Activated T-cell treated with anti-CD3 and anti-CD28 coated beads for 4 hours (primary cell): ENCODE measurements at regions not wholly inside any gene's neighbourhood (a gene's known extent, or its start where the extent isn't known, plus 50 kb on each side); places are given as distances from the start of the nearest gene placed in this dataset.

ENCODE experiments used
- DNase-seq: peaks from one replicate; pipeline ENCODE4 v3.0.0-alpha.2; 2020

DNA sequence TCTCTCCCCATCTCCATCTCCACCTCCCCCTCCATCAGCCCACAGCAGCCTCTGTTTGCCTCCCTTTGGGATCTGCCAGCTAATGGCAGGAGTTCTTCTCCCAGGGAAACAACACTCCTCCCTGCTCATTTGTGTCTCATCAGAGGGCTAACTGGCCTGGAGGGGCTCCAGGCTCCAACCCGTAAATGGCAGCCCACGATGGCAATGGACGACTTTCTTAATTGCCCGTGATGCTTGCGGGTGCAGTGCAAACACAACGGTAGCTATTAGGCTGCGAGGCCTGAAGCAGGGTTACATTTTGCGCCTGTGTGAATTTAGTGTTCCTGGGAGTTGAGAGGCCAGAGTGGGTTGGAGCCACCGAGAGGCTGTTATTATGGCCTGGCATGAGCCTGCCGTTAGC lies 285.1 kb downstream of the TNS1 start:
- DNase-seq, result no peak

DNA sequence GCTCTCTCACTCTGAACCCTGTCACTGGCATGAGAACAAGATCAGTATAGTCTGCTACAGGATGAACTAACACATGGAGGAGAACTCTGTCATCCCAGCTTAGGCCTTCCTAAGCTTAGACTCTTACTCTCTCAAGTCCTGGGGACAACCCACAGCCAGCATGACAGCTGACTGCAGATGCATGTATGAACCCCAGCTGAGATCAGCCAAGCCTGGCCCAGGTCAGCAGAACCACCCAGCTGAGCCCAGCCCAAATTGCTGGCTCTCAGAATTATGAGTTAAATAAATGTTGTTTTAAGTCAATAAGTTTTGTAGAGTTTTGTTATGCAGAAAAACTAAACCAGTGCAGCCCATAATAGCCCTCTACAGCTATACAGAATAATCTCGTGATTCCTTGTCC lies 287.3 kb downstream of the TNS1 start:
- no peak for DNase-seq

DNA sequence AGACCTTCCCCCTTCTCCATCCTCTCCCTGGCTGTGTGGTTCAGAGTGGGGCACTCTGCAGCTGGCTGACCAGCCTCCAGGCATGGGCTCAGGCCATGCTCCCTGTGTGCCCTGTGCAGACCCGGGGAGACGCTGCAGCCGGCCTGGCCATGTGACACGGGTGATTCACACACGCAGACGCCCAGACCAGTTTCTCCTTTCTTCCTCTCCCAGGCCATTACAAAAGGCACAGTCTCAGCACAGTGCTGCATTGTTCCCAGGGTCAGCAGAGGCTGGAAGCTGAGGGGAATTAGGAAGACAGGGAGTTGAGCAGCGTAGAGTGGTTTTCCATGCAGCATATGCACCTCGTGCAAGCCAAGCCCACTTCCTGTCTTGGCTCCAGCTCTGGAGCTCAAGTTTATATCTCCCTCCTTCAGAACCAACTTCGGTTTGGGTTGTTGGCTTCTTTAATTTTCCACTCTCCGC lies 288.5 kb downstream of the TNS1 start:
- DNase-seq, result no peak

DNA sequence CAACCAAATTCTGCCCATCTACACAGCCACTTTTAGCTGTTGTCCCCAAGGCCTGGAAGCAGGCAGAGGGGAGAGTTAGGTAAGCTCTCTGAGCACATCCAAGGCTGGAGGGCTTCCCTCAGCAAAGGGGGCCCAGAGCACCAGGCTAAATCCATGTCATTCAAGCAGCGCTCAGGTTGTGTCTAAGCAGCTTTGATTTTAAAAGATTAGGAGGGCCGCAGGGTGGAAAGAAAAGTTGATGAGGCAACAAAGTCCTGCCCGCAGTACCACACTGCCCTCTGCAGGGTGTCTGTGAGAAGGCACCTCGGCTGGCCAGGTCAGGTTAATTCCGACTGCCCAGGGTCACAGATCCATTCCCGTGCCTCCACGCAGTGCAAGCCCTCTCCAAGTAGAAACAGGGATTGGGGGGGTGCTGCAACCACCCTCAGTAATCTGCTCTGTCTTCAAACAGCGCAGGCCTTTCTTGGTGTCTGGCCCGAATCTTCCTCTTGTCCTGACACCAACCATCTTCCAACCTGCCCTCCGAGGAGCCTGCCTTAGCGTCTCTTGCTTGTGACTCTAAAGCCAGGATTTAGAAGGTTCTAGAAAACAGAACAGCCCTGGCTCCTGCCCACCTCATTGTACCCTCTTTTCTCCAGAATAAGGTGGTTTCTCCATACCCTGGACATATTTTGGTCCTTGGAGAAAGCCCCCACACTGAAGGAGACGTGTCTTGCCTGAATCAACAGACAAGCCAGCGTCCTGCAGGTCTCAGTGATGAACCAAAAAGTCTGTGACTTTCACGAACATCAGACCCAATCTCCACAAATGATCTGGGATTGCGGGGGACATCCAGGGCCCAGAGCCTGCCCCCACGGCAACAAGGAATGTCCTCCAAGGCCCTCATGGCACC lies 289.2 kb downstream of the TNS1 start:
- peak; percentile 66 for DNase-seq

DNA sequence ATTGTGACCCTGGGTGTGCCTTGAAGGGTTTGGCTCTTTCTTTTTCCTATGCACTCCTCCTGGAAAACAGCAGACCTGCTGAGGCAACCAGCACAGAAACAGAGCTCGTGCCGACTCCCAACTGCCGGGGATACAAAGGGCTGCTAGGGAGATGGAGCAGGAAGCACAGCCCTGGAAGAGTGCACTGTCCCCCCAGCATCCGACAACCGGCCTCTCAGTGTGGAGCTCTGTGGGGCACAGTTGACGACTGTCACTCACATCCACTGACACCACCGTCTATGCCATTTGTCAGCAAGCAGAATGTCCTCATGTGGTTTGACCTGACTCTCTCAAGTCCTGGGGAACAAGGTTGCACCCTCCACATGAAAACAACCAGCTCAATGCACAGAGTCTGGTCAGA lies 290.4 kb downstream of the TNS1 start:
- no peak for DNase-seq

DNA sequence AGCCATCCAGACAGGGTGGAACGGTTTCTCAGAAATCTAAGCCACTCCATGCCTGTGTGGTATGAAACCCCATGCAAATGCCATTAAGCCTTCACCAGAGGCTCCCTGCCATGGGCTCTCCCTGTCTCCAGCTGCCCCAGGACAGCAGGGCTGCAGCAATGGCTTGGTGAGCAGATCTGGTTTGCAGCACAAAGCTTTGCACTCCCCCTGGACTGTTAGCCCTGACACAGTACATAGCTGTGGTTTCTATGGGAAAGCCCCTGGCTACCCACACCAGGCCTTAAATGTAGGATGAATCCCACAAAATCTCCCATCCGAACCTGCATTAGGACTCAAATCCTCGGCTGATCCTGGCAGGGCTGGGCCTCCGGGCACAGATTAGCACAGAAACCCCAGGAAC lies 291.6 kb downstream of the TNS1 start:
- no peak for DNase-seq

DNA sequence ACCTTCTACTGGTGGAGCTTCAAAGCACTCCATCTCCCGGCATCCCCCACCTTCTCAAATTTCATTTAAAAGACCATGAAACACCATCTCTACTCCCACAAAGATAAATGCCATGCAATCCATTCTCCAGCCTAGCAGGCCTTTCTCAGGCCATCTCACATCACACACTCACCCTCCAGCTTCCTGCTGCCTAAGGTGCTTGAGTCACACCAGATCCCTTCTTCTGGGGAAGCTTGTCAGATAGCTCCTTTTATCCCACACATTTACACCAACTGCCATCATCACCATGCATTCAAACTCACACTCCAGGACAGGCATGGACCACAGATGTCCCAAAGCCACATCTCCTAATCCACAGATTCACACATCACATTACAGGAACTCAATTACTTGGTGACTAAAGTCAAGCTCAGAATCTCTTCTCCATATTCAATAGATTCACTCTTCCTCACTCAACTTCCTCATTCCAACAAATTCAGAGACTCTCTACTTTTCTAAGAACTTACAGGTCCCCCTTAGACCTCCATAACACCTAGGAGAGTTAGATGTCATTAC lies 292.5 kb downstream of the TNS1 start:
- no peak for DNase-seq

DNA sequence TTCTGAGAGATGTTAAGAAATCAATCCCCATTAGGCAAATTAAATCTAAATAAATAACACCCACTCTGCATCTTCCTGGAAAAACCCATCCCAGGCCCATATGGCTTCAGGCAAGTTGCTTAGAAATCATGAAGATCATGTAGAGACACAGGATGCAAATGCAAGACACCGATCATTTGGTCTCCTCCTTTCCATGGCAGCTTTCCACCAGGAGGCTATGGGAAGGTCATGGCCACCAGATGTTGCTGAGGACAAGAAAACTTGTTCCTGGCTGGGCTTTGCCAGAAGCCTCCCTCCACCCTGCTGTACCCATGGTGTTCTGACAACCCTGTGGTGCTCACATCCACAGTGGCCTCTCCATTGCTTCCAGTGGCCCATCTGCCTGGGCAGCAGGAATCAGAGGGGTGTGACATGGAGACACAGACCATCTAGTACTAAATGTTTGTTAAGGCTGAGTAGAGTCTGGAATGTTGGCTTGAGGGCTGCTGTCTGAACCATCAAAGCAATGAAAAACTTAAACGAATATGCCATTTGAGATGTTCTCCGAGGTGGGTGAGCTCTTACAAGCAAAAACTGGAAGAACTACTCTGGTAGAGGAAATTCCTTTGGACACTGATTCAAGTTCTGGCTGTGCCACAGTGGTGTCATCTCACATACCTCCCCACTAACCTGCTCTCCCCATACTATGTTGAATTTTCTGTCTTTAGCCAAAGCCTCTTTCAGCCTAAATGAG lies 293.2 kb downstream of the TNS1 start:
- no peak for DNase-seq

DNA sequence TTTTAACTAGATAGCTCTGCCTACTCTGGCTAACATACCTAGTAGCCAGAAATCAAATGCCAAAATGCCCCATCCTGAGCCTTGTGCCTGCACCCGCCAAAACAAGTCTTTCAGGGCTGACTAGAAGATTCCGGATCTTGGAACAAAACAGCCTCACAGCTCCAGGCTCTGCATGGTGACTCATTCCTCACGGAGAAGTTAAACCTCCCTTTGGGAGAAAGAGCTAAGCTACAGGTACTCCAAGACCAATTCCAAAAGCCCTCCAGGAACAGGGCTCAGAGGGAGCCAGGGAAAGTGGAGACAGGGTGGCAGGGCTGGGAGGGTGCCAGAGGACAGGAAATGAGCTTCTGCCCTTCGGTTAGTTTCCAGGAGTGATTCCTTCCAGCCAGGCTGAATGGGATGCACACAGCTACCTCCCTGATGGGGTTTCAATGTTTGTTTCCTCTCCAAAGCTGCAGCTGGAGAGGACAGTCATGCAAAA lies 295.6 kb downstream of the TNS1 start:
- DNase-seq, result no peak

DNA sequence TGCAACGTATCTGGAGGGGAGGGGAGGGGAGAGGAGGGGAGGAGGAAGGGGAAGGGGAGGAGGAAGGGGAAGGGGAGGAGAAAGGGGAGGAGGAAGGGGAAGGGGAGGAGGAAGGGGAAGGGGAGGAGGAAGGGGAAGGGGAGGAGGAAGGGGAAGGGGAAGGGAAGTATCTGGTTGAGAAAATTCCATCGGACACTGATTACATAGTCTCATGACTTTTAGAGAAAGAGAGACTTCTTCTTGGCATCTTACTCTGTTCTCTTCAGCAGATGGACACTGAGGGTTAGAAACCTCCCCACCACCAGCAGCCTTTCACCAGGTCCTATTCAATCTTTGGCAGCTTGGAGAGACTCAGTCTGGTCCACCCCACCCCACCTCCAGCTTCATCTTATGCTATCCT lies 296.3 kb downstream of the TNS1 start:
- no peak for DNase-seq

DNA sequence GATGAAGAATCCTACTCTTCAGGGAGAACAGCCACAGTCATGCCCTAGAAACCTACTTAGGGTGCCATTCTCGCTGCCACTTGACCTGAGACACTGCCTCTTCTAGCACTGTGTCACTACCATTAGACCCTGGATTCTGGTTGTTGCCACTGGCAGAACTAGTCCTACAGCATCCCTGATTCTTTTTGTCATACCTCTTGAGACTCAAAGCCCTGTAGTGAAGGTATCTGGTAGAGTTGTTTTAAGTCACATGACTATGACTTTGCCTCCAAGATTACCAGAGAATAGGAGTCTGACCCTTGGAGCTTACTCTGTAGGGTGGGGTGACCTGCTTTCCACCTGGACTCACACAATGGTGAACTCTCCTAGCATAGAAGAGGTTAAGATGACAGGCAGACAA lies 296.7 kb downstream of the TNS1 start:
- no peak for DNase-seq

DNA sequence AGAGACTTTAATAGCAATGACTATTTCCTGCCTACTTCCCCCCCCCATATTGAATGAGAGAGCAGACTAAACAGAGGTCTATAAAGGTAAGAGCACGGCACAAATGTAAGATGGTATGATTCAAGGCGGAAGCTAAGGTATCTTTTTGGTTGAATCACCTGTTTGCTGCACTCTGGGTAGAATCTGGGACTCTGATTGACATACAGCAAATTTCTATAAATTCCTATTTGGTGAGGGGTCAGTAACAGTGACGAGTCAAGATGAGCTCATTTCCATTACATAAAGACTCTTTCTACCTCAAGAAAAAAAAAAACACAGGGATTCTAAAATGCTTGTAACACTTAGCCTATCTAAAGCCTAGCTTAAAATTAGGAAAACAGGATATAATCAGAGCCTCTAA lies 297.3 kb downstream of the TNS1 start:
- no peak for DNase-seq

DNA sequence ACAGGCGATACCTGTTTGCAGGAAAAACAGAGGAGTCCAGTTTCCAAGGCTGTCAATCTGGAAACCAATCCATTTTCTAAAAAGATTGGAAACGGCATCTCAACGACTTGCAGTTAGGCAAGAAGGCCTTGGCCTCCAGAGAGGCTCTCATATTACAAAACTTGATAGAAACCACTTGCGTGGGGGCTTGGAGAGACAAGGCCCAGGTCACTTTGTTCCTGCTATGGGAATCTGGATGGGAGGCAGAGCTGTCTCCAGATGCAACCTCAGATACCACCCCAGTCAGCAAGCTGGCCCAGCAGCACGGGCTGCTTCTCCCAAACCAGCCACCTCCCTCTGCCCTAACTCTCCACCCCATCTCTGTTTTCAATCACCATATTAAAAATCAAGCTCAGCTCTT lies 298.8 kb downstream of the TNS1 start:
- DNase-seq, result no peak

DNA sequence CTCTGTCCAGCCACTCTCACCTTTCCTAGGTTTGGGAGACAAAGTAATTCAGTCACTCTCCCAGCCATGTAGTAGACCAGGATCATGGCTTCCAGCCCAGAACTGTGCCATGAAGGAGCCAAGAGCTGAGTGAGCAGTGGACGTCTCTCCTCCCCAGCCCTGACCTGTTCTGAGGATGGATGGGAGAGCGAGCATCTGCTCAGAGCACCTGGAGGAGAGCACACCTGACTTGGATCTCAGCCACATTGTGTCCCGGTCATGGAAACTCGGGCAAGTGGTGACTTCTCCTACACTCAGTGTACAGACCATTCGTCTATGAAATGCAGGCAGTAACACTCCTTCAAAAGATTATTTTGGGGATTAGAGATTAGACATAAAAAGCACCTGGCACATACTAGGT lies 299.7 kb downstream of the TNS1 start:
- DNase-seq, result no peak

DNA sequence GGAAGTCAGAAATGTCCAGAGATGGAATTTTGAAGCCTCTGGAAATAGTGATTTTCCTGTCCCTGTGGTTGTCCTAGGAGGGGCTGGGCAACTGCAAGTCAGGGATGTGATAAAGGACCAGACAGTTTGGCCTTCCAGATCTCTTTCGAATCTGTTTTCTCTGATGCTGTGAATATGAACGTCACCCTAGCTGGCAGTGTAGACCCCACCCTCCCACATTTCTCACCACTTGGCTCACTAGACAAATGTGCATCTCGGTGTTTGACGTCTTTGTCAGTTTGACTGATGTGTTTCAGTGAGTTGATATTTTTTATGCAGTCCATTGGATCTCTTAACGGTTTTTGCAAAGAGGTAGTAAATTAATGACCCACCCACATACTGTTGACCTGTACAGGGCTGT lies 301.2 kb downstream of the TNS1 start:
- no peak for DNase-seq

DNA sequence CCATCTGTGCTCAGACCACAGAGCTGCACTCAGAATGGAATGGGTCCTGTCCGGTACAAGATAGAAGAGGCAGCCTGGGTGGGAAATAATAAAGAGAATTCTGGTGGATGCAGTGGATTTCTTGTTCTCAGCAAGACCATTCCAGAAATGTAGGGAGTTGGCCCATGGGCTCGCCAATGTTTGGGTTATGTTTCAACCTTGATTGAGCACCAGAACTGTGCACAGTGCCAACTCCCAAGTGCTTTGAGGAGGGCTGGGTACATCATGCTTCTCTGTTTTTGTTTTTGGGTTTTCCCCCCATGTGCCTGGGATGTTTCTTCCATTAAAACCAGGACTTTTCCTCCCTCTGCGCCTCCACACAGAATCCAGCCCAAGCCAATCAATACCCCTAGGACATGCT lies 304.1 kb downstream of the TNS1 start:
- no peak for DNase-seq

DNA sequence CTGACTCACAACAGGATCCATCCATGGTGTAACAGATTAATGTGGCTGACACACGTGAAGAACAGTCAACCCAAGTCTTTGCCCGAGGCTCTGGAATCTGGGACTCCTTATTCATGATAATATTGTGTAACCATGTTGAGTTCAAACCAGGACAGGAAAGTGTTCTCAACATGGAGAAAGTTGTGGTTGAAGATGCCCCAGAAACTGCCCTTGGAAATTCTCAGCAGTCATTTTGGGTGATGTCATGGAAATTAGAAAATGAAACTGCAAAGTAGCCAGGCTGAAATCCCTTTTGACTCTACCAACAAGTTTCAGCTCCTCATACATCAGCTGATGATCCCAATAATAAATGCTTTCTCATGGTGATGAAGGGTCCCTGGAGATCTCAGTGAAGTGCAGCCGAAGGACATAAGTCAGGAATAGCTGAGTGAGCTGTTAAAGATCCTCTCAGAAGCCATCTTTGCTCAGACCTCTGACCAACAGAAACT lies 307.7 kb downstream of the TNS1 start:
- no peak for DNase-seq

DNA sequence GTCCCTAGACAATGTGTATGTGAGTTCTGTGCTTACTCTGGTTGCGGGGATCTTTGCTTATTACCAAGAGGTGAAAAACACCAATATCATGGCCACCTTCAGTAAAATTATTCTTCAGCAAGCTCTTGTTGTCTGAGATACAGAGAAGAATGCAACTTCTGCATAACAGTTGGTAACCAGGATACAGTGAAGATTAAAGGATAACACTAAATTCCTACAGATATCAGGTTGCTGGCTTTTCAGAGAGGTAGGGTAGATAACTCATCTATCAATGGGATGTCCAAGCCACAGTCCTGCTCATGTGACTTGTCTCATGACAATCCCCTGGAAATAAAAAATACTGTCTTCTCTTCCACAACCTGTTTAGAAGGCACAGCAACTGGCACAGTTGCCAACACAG lies 308.5 kb downstream of the TNS1 start:
- no peak for DNase-seq

DNA sequence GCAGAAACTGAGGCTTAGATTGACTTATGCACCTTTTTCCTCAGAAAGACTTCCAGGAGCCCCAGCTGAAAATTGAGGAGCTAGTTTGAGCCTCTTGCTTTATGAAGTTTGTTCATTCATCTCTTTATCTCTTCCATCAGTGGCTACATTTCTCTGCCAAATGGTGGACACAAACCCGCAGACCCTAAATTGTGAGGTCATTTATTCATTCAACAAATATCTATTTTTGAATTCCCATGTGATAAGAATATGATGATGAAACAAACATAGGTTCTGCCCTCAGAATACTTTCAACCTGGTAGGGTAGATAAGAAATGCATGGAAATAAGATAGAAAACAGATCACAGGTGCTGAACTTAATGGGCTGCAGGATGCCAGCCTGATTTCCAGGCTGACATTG lies 309.4 kb downstream of the TNS1 start:
- DNase-seq, result no peak

DNA sequence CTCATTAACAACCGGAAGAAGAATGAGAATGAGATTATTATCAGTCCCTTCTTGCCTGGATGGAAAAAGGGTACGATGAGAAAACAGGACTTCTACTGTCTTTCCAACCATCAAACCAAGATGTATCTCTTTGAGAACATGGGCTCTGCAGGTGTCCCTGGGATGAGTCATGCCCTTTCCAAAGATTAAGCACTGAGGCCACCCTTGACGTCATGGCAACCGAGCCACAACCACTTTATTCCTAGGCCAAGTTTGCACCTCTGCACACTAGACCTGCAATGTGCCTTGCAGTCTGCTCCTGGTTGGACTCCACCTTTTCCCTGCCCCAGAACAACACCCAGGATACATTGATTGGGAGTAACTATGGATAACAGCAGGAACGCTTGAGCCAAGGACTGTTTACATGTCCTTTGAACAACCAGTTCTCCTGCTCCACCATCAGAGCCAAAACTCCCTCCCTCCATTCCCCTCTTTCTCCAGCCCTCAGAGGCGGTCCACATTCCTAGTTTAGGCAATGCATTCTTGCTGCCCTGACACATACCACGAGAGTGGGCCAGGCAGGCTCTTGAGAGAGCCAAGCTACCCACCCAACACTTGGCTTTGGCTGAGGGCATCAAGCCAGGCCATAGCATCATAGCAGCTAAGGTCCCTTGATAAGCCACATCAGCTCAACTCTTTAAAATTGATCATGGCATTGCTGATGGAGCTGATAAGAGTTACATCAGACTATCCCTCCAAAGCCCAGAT lies 310.7 kb downstream of the TNS1 start:
- DNase-seq, result no peak

DNA sequence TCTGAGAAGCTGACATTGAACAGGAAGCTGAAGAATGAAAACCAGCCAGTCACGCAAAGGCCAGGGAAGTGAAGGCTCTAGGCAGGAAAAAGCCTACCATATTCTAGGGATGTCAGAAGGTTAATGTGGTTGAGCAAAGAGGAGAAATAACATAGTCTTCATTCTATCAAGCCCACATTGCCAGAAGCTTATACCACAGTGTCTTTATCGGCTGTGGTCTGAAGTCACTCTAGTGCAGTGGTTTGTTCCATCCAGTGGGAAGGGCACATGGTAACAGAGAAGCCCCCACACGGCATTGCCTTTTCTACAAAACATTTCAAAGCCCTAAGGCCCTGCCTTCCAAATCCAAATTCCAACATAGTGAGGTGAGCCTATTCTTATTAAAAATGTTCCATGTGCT lies 311.3 kb downstream of the TNS1 start:
- no peak for DNase-seq

DNA sequence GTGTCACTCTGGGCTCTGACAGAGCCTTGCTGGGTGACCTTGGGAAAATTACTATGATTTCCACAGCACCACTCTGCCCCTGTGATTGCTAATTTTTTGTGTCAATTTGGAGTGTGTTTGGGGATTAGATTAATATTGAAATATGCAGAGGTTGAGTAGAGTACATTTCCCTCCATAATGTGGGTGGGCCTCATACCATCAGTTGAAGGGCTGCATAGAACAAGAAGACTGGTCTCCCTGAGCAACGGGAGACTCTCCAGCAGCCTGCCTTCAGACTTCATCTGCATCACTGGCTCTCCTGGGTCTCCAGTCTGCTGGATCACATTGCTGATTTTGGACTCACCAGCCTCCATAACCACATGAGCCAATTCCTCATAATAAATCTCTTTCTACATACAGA lies 313.7 kb downstream of the TNS1 start:
- no peak for DNase-seq

DNA sequence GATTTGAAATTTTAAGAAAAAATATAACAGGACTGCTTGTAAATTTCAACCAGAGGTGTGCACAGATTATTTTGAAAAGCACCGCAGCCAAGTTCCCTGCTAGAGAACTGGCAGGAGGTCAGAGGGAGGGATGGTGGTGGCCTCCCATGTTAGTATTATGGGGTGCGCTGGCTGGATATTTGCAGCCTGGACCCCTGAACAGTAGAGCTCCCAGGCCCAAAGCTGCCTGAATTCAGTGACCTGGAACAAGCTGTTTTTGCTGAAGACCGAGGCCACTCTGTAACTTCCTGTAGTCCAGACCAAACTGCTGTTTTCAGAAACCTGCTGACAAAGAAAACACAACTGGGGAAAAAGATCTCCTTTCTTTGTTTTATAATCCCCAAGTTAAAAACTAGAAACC lies 314.3 kb downstream of the TNS1 start:
- no peak for DNase-seq
